GM21737 (cell line): ENCODE measurements at regions not wholly inside any gene's neighbourhood (a gene's known extent, or its start where the extent isn't known, plus 50 kb on each side); places are given as distances from the start of the nearest gene placed in this dataset.

Experiments used
- ATAC-seq: cut with Tn5 transposase; IDR thresholded peaks from one replicate; pipeline ENCODE4 v1.9.1; 2021; ENCODE audit warnings: mild to moderate bottlenecking, moderate library complexity; ENCODE audit not compliant: unreplicated experiment

GRCh38 chr12:94718114-94718513 is 67.8 kb upstream of the TMCC3 start:
- no peak for ATAC-seq

- ATAC-seq: no peak
These were observed 67.3 kb upstream of the TMCC3 start for GRCh38 chr12:94717656-94718055.

GRCh38 chr12:94717108-94717507 is 66.8 kb upstream of the TMCC3 start:
- ATAC-seq: no peak

- no peak for ATAC-seq
These were observed 66.0 kb upstream of the TMCC3 start for GRCh38 chr12:94716339-94716738.

- no peak for ATAC-seq
These were observed 64.2 kb upstream of the TMCC3 start for GRCh38 chr12:94714378-94715114.

- no peak for ATAC-seq
These were observed 62.6 kb upstream of the TMCC3 start for GRCh38 chr12:94712815-94713515.

- ATAC-seq: no peak
These were observed 60.6 kb upstream of the TMCC3 start for GRCh38 chr12:94710933-94711332.

GRCh38 chr12:94707892-94708291 is 57.5 kb upstream of the TMCC3 start:
- ATAC-seq: no peak

GRCh38 chr12:94707036-94707435 is 56.7 kb upstream of the TMCC3 start:
- no peak for ATAC-seq

- ATAC-seq: no peak
These were observed 55.9 kb upstream of the TMCC3 start for GRCh38 chr12:94706250-94706661.

GRCh38 chr12:94705676-94706075 is 55.3 kb upstream of the TMCC3 start:
- no peak for ATAC-seq

- ATAC-seq: no peak
These were observed 54.3 kb upstream of the TMCC3 start for GRCh38 chr12:94704452-94705306.

- ATAC-seq: no peak
These were observed 52.3 kb upstream of the TMCC3 start for GRCh38 chr12:94702696-94703095.

GRCh38 chr12:94701711-94702110 is 51.4 kb upstream of the TMCC3 start:
- ATAC-seq: no peak

- ATAC-seq: no peak
These were observed 50.3 kb upstream of the TMCC3 start for GRCh38 chr12:94700662-94701061.
